ENCODE measurements at regions not wholly inside any gene's neighbourhood (a gene's known extent, or its start where the extent isn't known, plus 50 kb on each side); places are given as distances from the start of the nearest gene placed in this dataset.

- TF ChIP-seq CTCF (conservative IDR thresholded peaks at IDR 0.05; ENCODE audit: low read length) (no peak), EZH2phosphoT487 (IDR thresholded peaks at IDR 0.05; ENCODE audit: borderline replicate concordance, low read depth, low read length) (no peak)
Measured at GRCh38 chr19:34094960-34095359, 77.3 kb upstream of the LSM14A start.

Measured in OCI-LY7 (cell line).